ENCODE measurements at regions not wholly inside any gene's neighbourhood (a gene's known extent, or its start where the extent isn't known, plus 50 kb on each side); places are given as distances from the start of the nearest gene placed in this dataset.

GRCh38 chrX:9148615-9149399 lies 114.9 kb upstream of the FAM9B start:
- DNase-seq, result no peak

GRCh38 chrX:9149501-9150245 lies 115.7 kb upstream of the FAM9B start:
- no peak for DNase-seq

- DNase-seq, result no peak
Observed at GRCh38 chrX:9151772-9152307, 117.9 kb upstream of the FAM9B start.

GRCh38 chrX:9153300-9153699 lies 119.4 kb upstream of the FAM9B start:
- no peak for DNase-seq

GRCh38 chrX:9158611-9159010 lies 124.7 kb upstream of the FAM9B start:
- no peak for DNase-seq

GRCh38 chrX:9160698-9161329 lies 126.9 kb upstream of the FAM9B start:
- no peak for DNase-seq

- no peak for DNase-seq
Observed at GRCh38 chrX:9162698-9163097, 128.8 kb upstream of the FAM9B start.

GRCh38 chrX:9163214-9163709 lies 129.3 kb upstream of the FAM9B start:
- DNase-seq, result no peak

- DNase-seq, result no peak
Observed at GRCh38 chrX:9164086-9164485, 130.2 kb upstream of the FAM9B start.

- DNase-seq, result no peak
Observed at GRCh38 chrX:9164533-9165426, 130.9 kb upstream of the FAM9B start.

- DNase-seq, result no peak
Observed at GRCh38 chrX:9166584-9166944, 132.6 kb upstream of the FAM9B start.

- DNase-seq, result no peak
Observed at GRCh38 chrX:9171841-9172463, 138.0 kb upstream of the FAM9B start.

GRCh38 chrX:9172464-9172850 lies 138.5 kb upstream of the FAM9B start:
- DNase-seq, result no peak

- no peak for DNase-seq
Observed at GRCh38 chrX:9180623-9181022, 146.7 kb upstream of the FAM9B start.

GRCh38 chrX:9182041-9182440 lies 148.1 kb upstream of the FAM9B start:
- no peak for DNase-seq

- no peak for DNase-seq
Observed at GRCh38 chrX:9183481-9183880, 149.6 kb upstream of the FAM9B start.

GRCh38 chrX:9184211-9184610 lies 150.3 kb upstream of the FAM9B start:
- no peak for DNase-seq

- no peak for DNase-seq
Observed at GRCh38 chrX:9188117-9188516, 154.2 kb upstream of the FAM9B start.

GRCh38 chrX:9189286-9189685 lies 155.4 kb upstream of the FAM9B start:
- DNase-seq, result no peak

- no peak for DNase-seq
Observed at GRCh38 chrX:9191392-9191791, 157.5 kb upstream of the FAM9B start.

- DNase-seq, result no peak
Observed at GRCh38 chrX:9195199-9195880, 161.4 kb upstream of the FAM9B start.

Data from NCI-H446 (cell line).